ENCODE measurements at regions not wholly inside any gene's neighbourhood (a gene's known extent, or its start where the extent isn't known, plus 50 kb on each side); places are given as distances from the start of the nearest gene placed in this dataset.

- ChIA-PET CTCF (interaction anchor here (0.8 kb wide), 1 partner anchor 42 kb away, joined by 3 read pairs; no protein-coding TSS in a partner anchor), POLR2A (ENCODE audit: unreplicated experiment) (no interaction called here)
- peaks cover 2% of the 10 kb centered on the region; the same call in 1 of the 2 replicates for H3K4me1 ChIP-seq (ENCODE audit: control insufficient read depth, insufficient read depth, low read length)
- BruUV-seq (replicated peaks), result no TSS peak
- H3K23ac ChIP-seq (ENCODE audit: low read depth, low read length), result no peak overlapping the region
- H3K4ac ChIP-seq (ENCODE audit: low read depth, low read length), result peak overlapping the region; percentile 47; the same call in 1 of the 2 replicates
- H4K8ac ChIP-seq (ENCODE audit: low read depth in 2 of 2, low read length in 2 of 2), result no peak overlapping the region; a peak in 1 of 4 replicates
- peaks cover 4% of the 10 kb centered on the region; the same call in 1 of the 2 replicates for H3K9me3 ChIP-seq (ENCODE audit: control insufficient read depth, insufficient read depth, low read length)
- no peak overlapping the region for H3K4me3 ChIP-seq (ENCODE audit: insufficient read depth, low read depth, low read length)
- no peak overlapping the region for H2AFZ ChIP-seq (replicated peaks; ENCODE audit: low read length, poor library complexity)
- peak overlapping the region; percentile 80 for H2BK120ac ChIP-seq (ENCODE audit: low read depth, low read length)
- no peak overlapping the region for H3K9ac ChIP-seq (ENCODE audit: low read depth, low read length)
- H3K14ac ChIP-seq (replicated peaks; ENCODE audit: low read depth, low read length), result no peak overlapping the region
- no CpG with 5 or more reads among the region's 2 CpGs for WGBS, 2 experiments (ENCODE audit: extremely low coverage in 2 of 2, insufficient read length in 1 of 2)
- no peak overlapping the region for H3K4me2 ChIP-seq (ENCODE audit: low read depth, low read length)
- H2BK5ac ChIP-seq (ENCODE audit: low read depth, low read length, poor library complexity, severe bottlenecking), result peak overlapping the region; percentile 95
- no peak overlapping the region for H2BK15ac ChIP-seq (ENCODE audit: low read depth, low read length)
- no peak overlapping the region for H4K5ac ChIP-seq (ENCODE audit: low read depth, low read length)
- H3K56ac ChIP-seq (ENCODE audit: extremely low read depth, insufficient read depth, low read length), result no peak overlapping the region
- in situ Hi-C loops (cut with MboI; ENCODE audit: low sequenced_read_pairs) (no loop called here), dilution Hi-C loops (cut with HindIII; ENCODE audit: low sequenced_read_pairs, unreplicated experiment) (no loop called here), intact Hi-C loops (cut with micrococcal nuclease) (loop anchor here (10.0 kb wide), 1 partner anchor 649 kb away; the partner anchor contains the start of gene TCF4)
- H4K20me1 ChIP-seq (ENCODE audit: insufficient read depth, low read length), result no peaks in the 10 kb centered on the region
- no peak overlapping the region for H2AK5ac ChIP-seq (ENCODE audit: low read depth, low read length)
- H3K18ac ChIP-seq (ENCODE audit: low read depth, low read length), result no peak overlapping the region
- no peaks in the 10 kb centered on the region for H3K79me1 ChIP-seq (ENCODE audit: low read depth in 1 of 2, low read length in 2 of 2)
- TF ChIP-seq SMC3 (IDR thresholded peaks at IDR 0.05; ENCODE audit: low read depth, low read length) (no peak), RCOR1 (IDR thresholded peaks at IDR 0.05; ENCODE audit: insufficient replicate concordance, low read length) (no peak), CEBPB (IDR thresholded peaks at IDR 0.05; ENCODE audit: low read depth, low read length) (peak; percentile 74), USF2 (IDR thresholded peaks at IDR 0.05; ENCODE audit: low read depth, low read length) (no peak), BHLHE40 (IDR thresholded peaks at IDR 0.05; ENCODE audit: low read depth, low read length) (no peak), MXI1 (IDR thresholded peaks at IDR 0.05; ENCODE audit: borderline replicate concordance, low read depth, low read length) (no peak), NFE2L2 (IDR thresholded peaks at IDR 0.05; ENCODE audit: low read depth, low read length) (peak; percentile 63; the same call in 1 of the 2 replicates), MAFK (IDR thresholded peaks at IDR 0.05; ENCODE audit: low read depth, low read length) (peak; percentile 48; the same call in 1 of the 2 replicates), RAD21 (IDR thresholded peaks at IDR 0.05; ENCODE audit: low read length) (0 out of 2 replicates have a peak, but pooled peaks have one; percentile 7), RFX5 (IDR thresholded peaks at IDR 0.05; ENCODE audit: low read depth, low read length) (no peak), ELK1 (IDR thresholded peaks at IDR 0.05; ENCODE audit: borderline replicate concordance, low read depth, low read length) (no peak), POLR2A (IDR thresholded peaks at IDR 0.05; ENCODE audit: low read depth, low read length) (no peak), CHD1 (IDR thresholded peaks at IDR 0.05; ENCODE audit: low read depth, low read length) (no peak), CTCF (conservative IDR thresholded peaks at IDR 0.05; ENCODE audit: low read depth, low read length) (no peak), FOS (IDR thresholded peaks at IDR 0.05; ENCODE audit: low read depth, low read length) (peak; percentile 90), MAZ (IDR thresholded peaks at IDR 0.05; ENCODE audit: borderline replicate concordance, low read depth, low read length) (no peak)
- no peaks in the 10 kb centered on the region for H3K36me3 ChIP-seq (ENCODE audit: control insufficient read depth, insufficient read depth, low read length)
- no peak overlapping the region for H3K27ac ChIP-seq (ENCODE audit: insufficient read depth, low read length)
- peak; percentile 90 for ATAC-seq (ENCODE audit: low read depth)
- H2AK9ac ChIP-seq (replicated peaks; ENCODE audit: low read depth, low read length, poor library complexity), result no peak overlapping the region
- no peak overlapping the region; the same call in 1 of the 2 replicates for H2BK20ac ChIP-seq (ENCODE audit: low read depth, low read length)
- DNase-seq, result peak; percentile 92
- H3K27me3 ChIP-seq (ENCODE audit: control insufficient read depth, insufficient read depth, low read length), result no peaks in the 10 kb centered on the region
- 0 out of 2 replicates have a peak, but pooled peaks cover 3% of the 10 kb centered on the region for H3K9me1 ChIP-seq (ENCODE audit: insufficient read depth, low read length)
- H4K91ac ChIP-seq (ENCODE audit: insufficient read depth, low read depth, low read length), result no peak overlapping the region
These were observed 404.8 kb downstream of the TXNL1 start for GRCh38 chr18:56233595-56233994.

All from IMR-90 (cell line).